Right renal cortex interstitium (tissue), 3 donors: ENCODE measurements at regions not wholly inside any gene's neighbourhood (a gene's known extent, or its start where the extent isn't known, plus 50 kb on each side); places are given as distances from the start of the nearest gene placed in this dataset.
"Not testable (repeated sequence)": the region's sequence is repeated elsewhere in the genome, so short reads cannot be mapped to it uniquely, and the experiment has no call there.

Source experiments
- DNase-seq, 3 donors: peaks; one replicate each; pipeline ENCODE4 v3.0.0-alpha.2; 2013; ENCODE audit warnings: low read depth in 3 of 3, low spot score in 2 of 3

DNA sequence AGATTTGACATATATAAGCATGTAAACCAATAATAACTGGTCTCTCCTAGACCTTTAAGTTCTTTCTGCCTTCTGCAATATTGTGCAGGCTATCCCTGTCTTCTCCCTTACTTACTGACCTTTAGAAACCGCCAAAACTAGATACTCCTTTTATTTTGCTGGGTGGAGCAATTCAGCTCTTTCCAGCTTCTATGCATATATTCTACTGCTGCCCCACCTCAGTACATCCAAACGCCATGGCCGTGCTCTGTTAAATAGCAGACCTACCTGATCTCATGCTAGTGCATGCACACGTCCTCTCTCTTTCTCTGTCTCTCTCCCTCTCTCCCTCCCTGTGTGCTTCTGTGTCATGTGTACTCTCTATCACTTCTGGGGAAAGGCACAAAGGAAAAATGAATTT is 76.7 kb upstream of the CAPRIN1 start:
- DNase-seq: no peak

GRCh38 chr11:33971530-33971929 is 79.7 kb upstream of the LMO2 start:
- not testable (repeated sequence) for DNase-seq

GRCh38 chr11:33970984-33971466 is 79.1 kb upstream of the LMO2 start:
- DNase-seq: peak in 1 of 3 donors; percentile 48

GRCh38 chr11:33967451-33967850 is 75.6 kb upstream of the LMO2 start:
- DNase-seq: no peak

- no peak for DNase-seq
Observed at GRCh38 chr11:33965032-33965431, 73.2 kb upstream of the LMO2 start.

- no peak for DNase-seq
Observed at GRCh38 chr11:33959855-33960400, 68.1 kb upstream of the LMO2 start.

DNA sequence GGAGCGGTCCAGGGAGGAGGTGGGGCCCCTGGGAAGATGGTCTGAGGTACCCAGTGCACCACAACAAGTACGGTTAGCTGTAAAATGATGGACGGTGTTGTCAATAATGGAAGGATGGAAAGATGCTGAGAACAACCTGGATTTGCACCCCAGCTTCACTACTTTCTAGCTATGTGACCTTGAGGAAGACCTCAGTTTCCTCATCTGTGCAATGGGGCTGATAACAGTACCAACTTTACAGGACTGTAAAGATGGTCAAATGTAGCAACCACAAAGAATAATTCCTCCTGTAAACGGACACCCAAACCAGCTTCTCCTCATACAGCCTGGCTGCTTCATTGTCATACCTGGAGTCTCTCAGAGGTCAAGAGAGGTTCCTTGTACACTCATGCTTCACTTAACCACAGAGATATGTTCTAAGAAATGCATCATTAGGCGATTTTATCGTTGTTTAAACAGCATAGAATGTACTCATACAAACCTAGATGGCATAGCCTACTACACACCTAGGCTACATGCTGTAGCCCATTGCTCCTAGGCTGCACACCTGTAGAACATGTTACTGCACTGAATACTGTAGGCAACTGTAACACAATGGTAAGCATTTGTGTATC is 65.5 kb upstream of the LMO2 start:
- no peak for DNase-seq

DNA sequence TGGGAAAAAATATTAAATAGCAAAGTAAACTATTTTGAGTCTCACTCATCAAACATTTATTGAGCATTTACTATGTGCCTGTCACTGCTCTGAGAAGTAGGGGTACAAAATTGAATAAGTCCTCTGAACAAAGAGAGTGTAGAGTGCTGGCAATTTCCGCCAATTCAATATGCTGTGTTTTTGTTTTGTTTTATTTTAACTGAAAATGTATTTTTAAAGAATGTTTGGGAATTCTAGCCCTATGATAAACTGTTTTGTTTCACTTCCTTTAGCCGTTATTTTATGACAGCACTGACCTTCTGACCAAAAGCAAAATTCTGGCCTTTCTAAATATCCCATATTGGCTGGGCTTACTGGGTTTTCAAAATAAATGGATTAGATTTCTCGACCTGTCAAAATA is 64.7 kb upstream of the LMO2 start:
- no peak for DNase-seq

- DNase-seq: no peak
Observed at GRCh38 chr11:33953289-33953688, 61.4 kb upstream of the LMO2 start.

GRCh38 chr11:33952805-33953204 is 60.9 kb upstream of the LMO2 start:
- no peak for DNase-seq

DNA sequence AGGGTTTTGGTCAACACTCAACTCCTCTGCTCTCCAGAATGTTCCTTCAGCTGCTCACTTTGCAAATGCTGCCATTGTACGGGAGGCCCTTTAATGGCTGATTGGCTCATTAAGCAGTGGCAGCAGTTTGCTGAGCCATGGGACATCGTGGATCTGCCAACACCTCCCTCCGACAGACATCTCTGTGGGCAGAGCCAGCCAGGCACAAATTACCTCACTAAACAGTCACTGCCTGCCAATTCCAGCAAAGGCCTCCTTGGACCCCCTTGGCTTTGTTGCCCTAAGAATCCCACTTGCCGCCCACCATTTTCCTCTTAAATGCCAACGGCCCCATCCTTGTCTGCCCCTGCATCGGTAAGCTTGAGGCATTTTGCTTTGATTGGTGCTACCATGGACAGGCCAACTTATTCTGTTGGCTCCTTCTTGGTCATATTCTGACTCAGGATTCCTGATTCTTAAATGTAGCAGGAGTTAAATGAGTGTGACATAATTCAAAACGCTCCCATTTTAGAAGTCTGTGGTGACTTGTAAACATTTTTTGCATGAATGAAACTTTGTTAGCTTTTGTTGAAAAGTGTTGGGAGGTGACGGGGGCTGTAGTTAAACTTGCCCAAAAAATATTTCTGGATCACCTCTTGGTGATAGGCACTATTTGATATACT is 57.5 kb upstream of the LMO2 start:
- DNase-seq: no peak

GRCh38 chr11:33948494-33948893 is 56.6 kb upstream of the LMO2 start:
- DNase-seq: no peak

- DNase-seq: not testable (repeated sequence)
Observed at GRCh38 chr11:33947918-33948317, 56.0 kb upstream of the LMO2 start.

GRCh38 chr11:33946930-33947329 is 55.1 kb upstream of the LMO2 start:
- no peak for DNase-seq

GRCh38 chr11:33945481-33946268 is 53.8 kb upstream of the LMO2 start:
- DNase-seq: no peak

GRCh38 chr11:33944693-33945424 is 53.0 kb upstream of the LMO2 start:
- no peak for DNase-seq

GRCh38 chr11:33944345-33944692 is 52.4 kb upstream of the LMO2 start:
- no peak for DNase-seq

DNA sequence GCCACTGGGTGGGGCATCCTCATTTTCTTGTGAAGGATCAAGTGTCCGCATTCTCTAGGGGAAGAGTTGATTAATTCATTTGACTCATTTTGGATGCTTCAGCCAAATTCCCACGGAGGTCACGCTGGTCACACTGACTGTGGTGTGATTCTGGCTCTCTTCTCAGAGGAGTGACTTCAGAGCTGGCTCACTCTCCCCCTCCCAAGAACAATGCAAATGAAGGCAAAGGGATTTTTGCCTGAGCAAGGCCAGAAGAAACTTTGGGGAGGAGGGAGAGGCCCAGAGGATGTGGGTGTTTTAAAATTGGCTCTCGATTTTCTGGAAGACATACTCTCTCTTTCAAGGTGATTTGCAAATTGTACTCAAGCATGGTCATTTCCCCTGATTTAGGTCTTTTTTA is 51.1 kb upstream of the LMO2 start:
- no peak for DNase-seq

- DNase-seq: no peak
Observed at GRCh38 chr11:33941637-33942160, 49.8 kb upstream of the LMO2 start.
